Keratinocyte (primary cell): ENCODE measurements at regions not wholly inside any gene's neighbourhood (a gene's known extent, or its start where the extent isn't known, plus 50 kb on each side); places are given as distances from the start of the nearest gene placed in this dataset.
"Not testable (repeated sequence)": the region's sequence is repeated elsewhere in the genome, so short reads cannot be mapped to it uniquely, and the experiment has no call there.

Source experiments
- EZH2 ChIP-seq: IDR thresholded peaks from one replicate; pipeline ENCODE4 v1.6.1; 2012; ENCODE audit warnings: inconsistent platforms, mild to moderate bottlenecking, low read length, moderate library complexity
- TF ChIP-seq, protein P1 (sequence below), 3 experiments: IDR thresholded peaks in 1 of 3; conservative IDR thresholded peaks in 1 of 3; optimal IDR thresholded peaks in 1 of 3; 2 replicates in 2 of 3; 3 replicates in 1 of 3; pipeline versions ENCODE3 to v1.5.1; 2011; ENCODE audit warnings: low read length in 3 of 3, mild to moderate bottlenecking in 3 of 3, moderate library complexity in 2 of 3, control low read depth in 1 of 3, inconsistent platforms in 1 of 3; ENCODE audit not compliant: insufficient read depth in 2 of 3; ENCODE audit errors: extremely low read depth in 1 of 3

DNA sequence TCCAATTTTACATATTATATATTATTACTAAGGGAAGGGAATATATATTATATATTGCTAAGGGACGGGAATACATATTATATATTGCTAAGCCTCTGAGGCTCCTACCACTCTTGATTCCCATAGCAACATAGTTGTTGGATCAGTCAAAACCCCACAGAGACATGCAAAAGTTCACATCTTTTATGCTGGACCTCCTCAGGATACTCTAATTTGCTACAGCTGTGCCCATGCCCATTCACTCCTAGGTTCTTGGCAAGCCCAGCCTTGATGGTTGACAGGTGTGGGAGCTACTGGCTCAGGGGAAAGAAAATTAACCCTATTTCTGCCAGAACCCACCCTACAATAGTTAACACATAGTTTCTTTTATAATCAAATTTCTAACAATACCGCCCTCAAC, 84.6 kb upstream of the POMZP3 start:
- TF ChIP-seq, protein P1, sequence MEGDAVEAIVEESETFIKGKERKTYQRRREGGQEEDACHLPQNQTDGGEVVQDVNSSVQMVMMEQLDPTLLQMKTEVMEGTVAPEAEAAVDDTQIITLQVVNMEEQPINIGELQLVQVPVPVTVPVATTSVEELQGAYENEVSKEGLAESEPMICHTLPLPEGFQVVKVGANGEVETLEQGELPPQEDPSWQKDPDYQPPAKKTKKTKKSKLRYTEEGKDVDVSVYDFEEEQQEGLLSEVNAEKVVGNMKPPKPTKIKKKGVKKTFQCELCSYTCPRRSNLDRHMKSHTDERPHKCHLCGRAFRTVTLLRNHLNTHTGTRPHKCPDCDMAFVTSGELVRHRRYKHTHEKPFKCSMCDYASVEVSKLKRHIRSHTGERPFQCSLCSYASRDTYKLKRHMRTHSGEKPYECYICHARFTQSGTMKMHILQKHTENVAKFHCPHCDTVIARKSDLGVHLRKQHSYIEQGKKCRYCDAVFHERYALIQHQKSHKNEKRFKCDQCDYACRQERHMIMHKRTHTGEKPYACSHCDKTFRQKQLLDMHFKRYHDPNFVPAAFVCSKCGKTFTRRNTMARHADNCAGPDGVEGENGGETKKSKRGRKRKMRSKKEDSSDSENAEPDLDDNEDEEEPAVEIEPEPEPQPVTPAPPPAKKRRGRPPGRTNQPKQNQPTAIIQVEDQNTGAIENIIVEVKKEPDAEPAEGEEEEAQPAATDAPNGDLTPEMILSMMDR (optimal IDR thresholded peaks at IDR 0.05 in 1 of 3, IDR thresholded peaks at IDR 0.05 in 1 of 3, conservative IDR thresholded peaks at IDR 0.05 in 1 of 3; ENCODE audit: extremely low read depth in 1 of 3, insufficient read depth in 2 of 3, low read length in 3 of 3) = not testable (repeated sequence)
- not testable (repeated sequence) for TF ChIP-seq EZH2
